M059J (cell line): ENCODE measurements at regions not wholly inside any gene's neighbourhood (a gene's known extent, or its start where the extent isn't known, plus 50 kb on each side); places are given as distances from the start of the nearest gene placed in this dataset.

ENCODE experiments used
- DNase-seq: peaks from one replicate; pipeline ENCODE4 v3.0.0-alpha.2; 2012; ENCODE audit warnings: low read depth

GRCh38 chr5:15261269-15261995 is 238.5 kb upstream of the FBXL7 start:
- no peak for DNase-seq

GRCh38 chr5:15260356-15261268 is 239.4 kb upstream of the FBXL7 start:
- peak; percentile 10 for DNase-seq

- DNase-seq, result no peak
Observed at GRCh38 chr5:15256485-15256884, 243.5 kb upstream of the FBXL7 start.

GRCh38 chr5:15255576-15255975 is 244.4 kb upstream of the FBXL7 start:
- no peak for DNase-seq

- no peak for DNase-seq
Observed at GRCh38 chr5:15254607-15255006, 245.4 kb upstream of the FBXL7 start.

GRCh38 chr5:15252331-15252730 is 247.6 kb upstream of the FBXL7 start:
- DNase-seq, result peak; percentile 10

- DNase-seq, result peak; percentile 75
Observed at GRCh38 chr5:15249152-15249551, 250.8 kb upstream of the FBXL7 start.

GRCh38 chr5:15248731-15249130 is 251.2 kb upstream of the FBXL7 start:
- DNase-seq, result no peak

GRCh38 chr5:15245913-15246312 is 254.1 kb upstream of the FBXL7 start:
- no peak for DNase-seq

- no peak for DNase-seq
Observed at GRCh38 chr5:15243301-15244020, 256.5 kb upstream of the FBXL7 start.

- DNase-seq, result no peak
Observed at GRCh38 chr5:15241216-15241821, 258.7 kb upstream of the FBXL7 start.

GRCh38 chr5:15238006-15238405 is 262.0 kb upstream of the FBXL7 start:
- DNase-seq, result no peak

- no peak for DNase-seq
Observed at GRCh38 chr5:15236911-15237508, 263.0 kb upstream of the FBXL7 start.

GRCh38 chr5:15234911-15235310 is 265.1 kb upstream of the FBXL7 start:
- DNase-seq, result no peak

GRCh38 chr5:15234366-15234765 is 265.6 kb upstream of the FBXL7 start:
- peak; percentile 37 for DNase-seq

GRCh38 chr5:15233566-15233965 is 266.4 kb upstream of the FBXL7 start:
- no peak for DNase-seq

- DNase-seq, result peak; percentile 54
Observed at GRCh38 chr5:15222156-15222555, 277.8 kb upstream of the FBXL7 start.

- DNase-seq, result no peak
Observed at GRCh38 chr5:15220642-15221173, 279.3 kb upstream of the FBXL7 start.

GRCh38 chr5:15215056-15215455 is 284.9 kb upstream of the FBXL7 start:
- no peak for DNase-seq

GRCh38 chr5:15214010-15214409 is 286.0 kb upstream of the FBXL7 start:
- no peak for DNase-seq

- peak; percentile 21 for DNase-seq
Observed at GRCh38 chr5:15209053-15209762, 290.8 kb upstream of the FBXL7 start.
